ENCODE measurements at regions not wholly inside any gene's neighbourhood (a gene's known extent, or its start where the extent isn't known, plus 50 kb on each side); places are given as distances from the start of the nearest gene placed in this dataset.
A peak's percentile ranks its signal among the peaks of the same experiment; 100 is the strongest.

DNA sequence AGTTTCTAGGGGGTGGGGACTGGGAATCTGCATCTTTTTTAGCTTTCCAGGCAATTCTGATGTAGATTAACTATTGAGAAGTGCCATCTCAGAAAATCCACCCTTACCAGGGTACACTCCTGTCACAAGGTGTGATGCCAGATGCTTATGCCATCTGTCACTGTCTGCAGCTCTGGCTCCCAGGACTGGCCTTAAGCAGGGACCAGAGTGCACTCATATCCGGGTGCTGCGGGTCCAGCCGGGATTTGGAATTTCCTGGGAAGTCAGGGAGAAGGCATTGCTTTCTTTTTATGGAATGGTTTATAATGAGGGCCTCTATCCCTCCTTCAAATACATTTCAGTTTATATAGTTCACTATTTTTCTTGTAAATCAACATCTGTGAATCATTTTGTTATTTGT, 92.6 kb downstream of the TMEM174 start:
- Mint-ChIP-seq H3K27ac (no peak overlapping the region), H3K27me3 (peaks cover 37% of the 10 kb centered on the region), H3K4me1 (no peaks in the 10 kb centered on the region), H3K36me3 (no peaks in the 10 kb centered on the region), H3K9me3 (no peaks in the 10 kb centered on the region), H3K4me3 (no peak overlapping the region)
- DNase-seq = no peak

DNA sequence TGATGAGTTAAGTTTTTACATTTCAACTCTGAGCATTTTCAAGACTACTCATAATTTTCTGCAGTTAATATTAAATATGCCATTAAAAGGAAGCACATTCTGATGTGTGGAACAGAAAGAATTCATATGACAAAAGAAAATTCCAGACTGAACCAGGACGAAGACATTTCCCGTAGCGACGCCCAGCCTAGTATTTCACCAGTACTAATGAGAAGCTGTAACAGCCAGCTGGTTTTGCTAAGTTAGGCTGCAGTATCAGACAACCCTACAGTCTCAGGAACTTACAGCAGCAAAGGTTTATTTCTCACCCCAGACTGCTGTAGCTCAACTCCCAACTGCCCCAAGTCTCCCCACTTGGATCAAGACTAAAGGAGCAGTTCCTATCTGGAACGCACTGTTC, 91.6 kb downstream of the TMEM174 start:
- peaks cover 36% of the 10 kb centered on the region for H3K27me3 Mint-ChIP-seq
- no peaks in the 10 kb centered on the region for H3K9me3 Mint-ChIP-seq
- H3K4me3 Mint-ChIP-seq = no peak overlapping the region

DNA sequence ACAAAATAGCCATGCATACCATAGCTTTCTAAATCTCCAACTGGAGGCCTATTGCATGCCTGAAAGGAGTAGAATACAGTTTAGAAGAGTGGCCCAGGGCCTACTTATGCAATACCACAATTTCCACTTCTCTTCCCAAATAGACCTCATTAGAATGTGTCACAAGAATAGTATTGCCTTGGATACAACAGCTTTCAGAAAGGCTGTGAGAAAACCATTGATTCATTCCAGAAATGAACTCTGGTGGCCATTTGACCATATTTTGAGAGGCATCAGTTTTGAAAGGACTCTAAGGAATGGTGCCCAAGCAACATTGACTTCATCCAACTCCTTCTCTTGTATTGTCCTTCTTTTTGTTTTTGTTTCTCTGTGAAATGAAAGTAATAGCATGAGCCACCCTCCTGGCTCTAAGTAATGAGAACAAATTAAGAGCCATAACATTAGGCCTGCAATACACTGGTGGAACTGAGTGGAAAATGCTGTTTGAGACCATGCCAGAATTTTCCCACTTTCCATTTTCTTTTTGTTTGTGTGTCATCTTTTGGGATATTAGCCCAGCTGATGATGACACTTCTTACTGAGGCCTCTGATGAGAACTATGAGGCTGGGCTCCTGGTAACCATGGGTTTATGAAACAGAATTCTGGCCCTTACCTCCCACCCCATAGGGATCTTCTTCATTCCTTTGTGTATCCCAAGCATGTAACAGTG, 90.2 kb downstream of the TMEM174 start:
- peaks cover 48% of the 10 kb centered on the region for H3K27me3 Mint-ChIP-seq

More for the DNA sequence above, 91.6 kb downstream of the TMEM174 start:
- DNase-seq = no peak
- Mint-ChIP-seq H3K36me3 (no peaks in the 10 kb centered on the region), H3K4me1 (no peaks in the 10 kb centered on the region), H3K27ac (no peak overlapping the region)

DNA sequence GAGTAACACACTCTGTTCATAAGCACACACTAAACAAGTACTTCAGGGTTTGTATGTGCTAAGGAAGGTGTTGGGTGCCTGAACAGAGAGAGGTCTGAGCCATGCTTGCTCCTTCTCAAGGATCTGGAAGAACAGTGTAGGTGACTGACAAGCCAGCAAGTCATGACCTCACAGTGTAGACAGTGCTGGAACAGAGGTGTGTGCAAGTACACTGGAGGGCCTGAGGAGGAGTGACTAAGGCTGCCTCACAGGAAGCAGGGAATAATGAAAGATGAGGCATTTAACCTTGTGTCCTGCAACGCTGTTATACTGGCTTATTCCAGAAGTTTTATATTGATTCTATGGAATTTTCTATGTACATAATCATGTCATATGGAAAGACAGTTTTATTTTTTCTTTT, 83.9 kb downstream of the TMEM174 start:
- peaks cover 2% of the 10 kb centered on the region for H3K9me3 Mint-ChIP-seq
- H3K27ac Mint-ChIP-seq = no peak overlapping the region
- no peak overlapping the region for H3K4me3 Mint-ChIP-seq
- no peaks in the 10 kb centered on the region for H3K4me1 Mint-ChIP-seq
- DNase-seq = no peak
- peaks cover 48% of the 10 kb centered on the region for H3K27me3 Mint-ChIP-seq
- H3K36me3 Mint-ChIP-seq = no peaks in the 10 kb centered on the region

More for the DNA sequence above, 90.2 kb downstream of the TMEM174 start:
- no peaks in the 10 kb centered on the region for H3K9me3 Mint-ChIP-seq
- no peaks in the 10 kb centered on the region for H3K4me1 Mint-ChIP-seq
- H3K27ac Mint-ChIP-seq = no peak overlapping the region
- no peaks in the 10 kb centered on the region for H3K36me3 Mint-ChIP-seq
- DNase-seq = no peak
- H3K4me3 Mint-ChIP-seq = no peak overlapping the region

DNA sequence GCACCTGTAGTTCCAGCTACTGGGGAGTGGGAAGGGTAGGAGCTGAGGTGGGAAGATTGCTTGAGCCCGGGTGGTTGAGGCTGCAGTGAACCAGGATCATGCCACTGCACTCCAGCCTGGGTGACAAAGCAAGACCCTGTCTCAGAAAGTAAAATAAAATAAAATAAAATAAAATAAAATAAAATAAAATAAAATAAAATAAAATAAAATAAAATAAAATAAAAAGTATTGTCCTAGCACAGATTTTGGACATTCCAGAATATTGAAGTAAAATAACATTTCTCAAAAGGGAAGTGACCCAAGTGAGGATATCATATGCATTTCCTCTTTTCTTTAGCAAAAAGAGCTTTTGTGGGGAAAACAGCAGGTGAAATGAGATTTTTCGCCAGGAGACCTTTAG, 83.5 kb downstream of the TMEM174 start:
- H3K4me3 Mint-ChIP-seq = no peak overlapping the region
- H3K27ac Mint-ChIP-seq = no peak overlapping the region
- no peaks in the 10 kb centered on the region for H3K36me3 Mint-ChIP-seq
- no peak for DNase-seq
- H3K27me3 Mint-ChIP-seq = peaks cover 46% of the 10 kb centered on the region
- H3K9me3 Mint-ChIP-seq = peaks cover 2% of the 10 kb centered on the region
- H3K4me1 Mint-ChIP-seq = no peaks in the 10 kb centered on the region

DNA sequence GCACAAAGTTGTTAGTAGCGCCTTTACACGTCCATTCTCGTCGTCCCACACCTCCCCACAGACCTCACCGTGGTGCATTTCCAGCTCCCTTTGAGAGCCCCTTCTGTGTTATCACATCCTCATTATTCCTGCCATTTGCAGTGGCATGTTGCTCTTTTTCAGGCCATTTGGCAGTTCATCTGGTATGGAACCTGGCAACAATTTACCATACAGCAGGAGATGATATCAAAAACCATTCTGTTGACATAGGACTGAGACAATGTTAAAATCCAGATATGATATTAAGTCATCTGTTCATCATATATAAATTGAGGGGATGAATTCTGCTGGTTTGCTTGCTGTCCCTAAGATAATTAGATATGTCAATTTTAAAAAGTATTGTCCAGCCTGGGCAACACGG, 83.0 kb downstream of the TMEM174 start:
- Mint-ChIP-seq H3K36me3 (no peaks in the 10 kb centered on the region), H3K9me3 (peaks cover 2% of the 10 kb centered on the region), H3K4me3 (no peak overlapping the region), H3K27ac (no peak overlapping the region), H3K27me3 (peaks cover 45% of the 10 kb centered on the region), H3K4me1 (no peaks in the 10 kb centered on the region)
- no peak for DNase-seq

DNA sequence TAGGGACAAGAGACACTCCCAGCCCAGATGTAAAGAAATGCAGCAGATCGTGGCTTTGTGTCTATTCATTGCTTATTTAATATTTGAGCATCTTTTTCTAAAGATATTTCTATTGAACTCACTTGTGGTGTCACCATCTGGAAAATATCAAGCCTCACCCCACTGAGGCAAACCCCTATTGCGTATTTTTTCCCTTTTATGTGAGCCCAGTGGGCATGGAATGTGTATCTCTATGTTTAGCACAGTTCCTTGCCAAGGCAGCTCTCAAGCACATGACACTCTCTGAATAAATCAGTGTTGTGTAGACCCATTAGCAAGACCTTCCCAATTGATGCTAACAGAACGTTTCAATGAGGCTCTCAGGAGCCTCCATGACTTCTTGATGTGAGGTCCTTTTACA, 81.6 kb downstream of the TMEM174 start:
- no peaks in the 10 kb centered on the region for H3K36me3 Mint-ChIP-seq
- no peak overlapping the region for H3K4me3 Mint-ChIP-seq
- H3K27me3 Mint-ChIP-seq = peaks cover 52% of the 10 kb centered on the region
- H3K27ac Mint-ChIP-seq = no peak overlapping the region
- H3K4me1 Mint-ChIP-seq = no peaks in the 10 kb centered on the region
- peaks cover 2% of the 10 kb centered on the region for H3K9me3 Mint-ChIP-seq
- no peak for DNase-seq

DNA sequence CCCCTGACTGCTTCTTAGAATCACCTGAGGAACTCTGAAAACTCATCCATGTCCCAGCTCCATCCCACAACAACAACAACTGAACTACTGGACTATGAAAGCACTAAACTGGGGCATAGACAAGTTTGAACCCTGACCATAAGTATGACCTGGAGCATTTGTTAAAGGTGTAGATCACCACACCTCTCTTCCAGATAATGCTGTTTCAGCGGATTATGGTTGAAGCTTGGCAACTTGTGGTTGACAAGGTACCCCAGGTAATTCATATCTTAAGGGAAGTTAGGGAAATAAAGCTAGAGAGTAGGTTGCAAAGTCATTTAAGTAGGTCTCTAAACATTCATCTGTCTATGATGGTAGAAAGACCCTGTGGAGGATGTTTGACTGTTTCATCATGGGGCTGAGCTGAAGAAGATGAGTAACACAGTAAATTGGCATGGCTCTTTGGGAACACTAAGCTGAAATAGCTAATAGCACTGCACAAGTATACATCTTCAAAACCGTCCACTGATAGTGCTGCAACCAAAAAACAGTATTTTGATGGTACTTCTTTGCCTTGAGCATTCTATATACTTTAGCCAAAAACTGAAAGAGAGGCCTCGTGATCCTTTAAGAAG, 80.2 kb downstream of the TMEM174 start:
- Mint-ChIP-seq H3K4me1 (no peaks in the 10 kb centered on the region), H3K36me3 (no peaks in the 10 kb centered on the region), H3K27me3 (peaks cover 44% of the 10 kb centered on the region), H3K4me3 (no peak overlapping the region), H3K27ac (no peak overlapping the region), H3K9me3 (peaks cover 2% of the 10 kb centered on the region)
- no peak for DNase-seq

DNA sequence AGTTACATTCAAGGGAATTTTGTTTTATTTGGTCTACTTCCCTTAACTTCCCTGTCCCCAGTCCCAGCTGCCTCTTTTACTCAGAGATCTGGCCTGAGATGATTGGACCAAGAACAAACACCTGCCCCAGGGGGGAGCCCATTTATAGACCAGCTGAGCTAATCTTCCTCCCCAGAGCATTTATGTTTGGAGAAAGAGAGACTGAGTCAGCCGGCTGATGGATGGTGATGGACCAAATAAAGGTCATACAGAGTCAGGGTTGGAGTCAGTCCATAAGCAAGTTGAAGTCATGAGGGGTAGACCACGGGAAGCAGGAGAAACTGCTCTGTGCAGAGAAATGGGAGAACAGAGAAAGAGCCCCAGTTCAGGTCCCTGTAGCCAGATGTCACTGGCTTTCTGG, 77.7 kb downstream of the TMEM174 start:
- Mint-ChIP-seq H3K27me3 (peaks cover 58% of the 10 kb centered on the region), H3K27ac (no peak overlapping the region), H3K4me1 (peaks cover 2% of the 10 kb centered on the region), H3K9me3 (no peaks in the 10 kb centered on the region), H3K4me3 (no peak overlapping the region), H3K36me3 (no peaks in the 10 kb centered on the region)
- no peak for DNase-seq

DNA sequence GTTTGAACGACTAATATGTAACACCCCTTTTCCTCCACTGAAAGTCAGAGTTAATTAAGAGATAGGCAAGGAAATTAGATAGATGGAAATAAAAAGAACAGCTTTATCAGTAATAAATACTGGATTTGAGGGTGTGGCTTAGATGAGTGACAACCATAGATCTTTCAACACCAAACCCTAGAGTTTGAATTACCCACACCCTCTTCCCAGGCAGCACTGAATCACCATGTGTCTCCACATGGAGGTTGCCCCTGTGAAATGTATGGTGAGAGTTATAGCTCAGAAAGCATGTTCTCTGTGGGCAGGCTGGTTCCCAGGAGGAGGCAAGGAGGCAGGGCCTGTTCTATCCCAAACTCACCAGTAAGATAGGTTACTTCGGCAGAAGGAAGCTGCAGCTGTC, 69.7 kb downstream of the TMEM174 start:
- Mint-ChIP-seq H3K9me3 (no peaks in the 10 kb centered on the region), H3K27me3 (peaks cover 39% of the 10 kb centered on the region), H3K4me1 (peaks cover 2% of the 10 kb centered on the region), H3K27ac (no peak overlapping the region), H3K4me3 (no peak overlapping the region), H3K36me3 (no peaks in the 10 kb centered on the region)
- DNase-seq = no peak

DNA sequence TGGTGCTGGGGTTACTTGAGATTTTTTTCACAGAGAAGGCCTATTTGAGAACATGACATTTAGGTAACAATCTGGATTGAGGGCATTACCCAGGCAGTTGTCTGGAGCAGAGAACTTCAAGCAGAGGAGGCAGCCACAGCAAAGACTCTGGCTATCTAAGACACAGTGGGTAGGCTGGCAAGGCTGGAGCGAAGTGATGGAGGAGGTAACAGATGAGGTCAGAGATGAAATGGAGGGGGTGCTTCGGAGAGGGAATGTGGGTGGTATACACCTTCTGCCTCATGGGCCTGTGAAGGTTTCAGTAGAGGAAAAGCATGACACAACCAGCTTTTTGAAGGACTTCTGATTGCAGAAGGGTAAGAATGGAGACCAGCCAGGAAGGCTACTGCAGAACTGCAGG, 65.9 kb downstream of the TMEM174 start:
- no peaks in the 10 kb centered on the region for H3K4me1 Mint-ChIP-seq
- no peaks in the 10 kb centered on the region for H3K36me3 Mint-ChIP-seq
- no peak overlapping the region for H3K4me3 Mint-ChIP-seq
- DNase-seq = no peak
- no peaks in the 10 kb centered on the region for H3K9me3 Mint-ChIP-seq
- H3K27me3 Mint-ChIP-seq = peaks cover 50% of the 10 kb centered on the region
- H3K27ac Mint-ChIP-seq = no peak overlapping the region

DNA sequence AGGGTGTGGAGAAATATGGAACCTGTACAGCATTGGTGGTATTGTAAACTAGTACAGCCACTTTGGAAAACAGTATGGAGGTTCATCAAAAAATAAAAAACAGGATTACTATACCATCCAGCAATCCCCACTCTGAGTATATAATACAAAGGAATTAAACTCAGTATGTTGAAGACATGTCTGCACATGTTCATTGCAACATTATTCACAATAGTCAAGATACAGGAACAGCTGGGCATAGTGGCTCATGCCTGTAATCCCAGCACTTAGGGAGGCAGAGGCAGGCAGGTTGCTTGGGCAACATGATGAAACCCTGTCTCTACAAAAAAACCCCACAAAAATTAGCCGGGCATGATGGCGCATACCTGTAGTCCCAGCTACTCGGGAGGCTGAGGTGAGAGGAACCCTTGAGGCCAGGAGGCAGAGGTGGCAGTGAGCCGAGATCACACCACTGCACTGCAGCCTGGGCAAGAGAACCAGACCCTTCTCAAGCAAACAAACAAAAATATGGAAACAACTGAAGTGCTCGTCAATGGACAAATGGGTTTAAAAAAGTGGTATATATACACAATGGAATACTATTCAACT, 63.6 kb downstream of the TMEM174 start:
- Mint-ChIP-seq H3K4me1 (peaks cover 15% of the 10 kb centered on the region), H3K27me3 (peaks cover 59% of the 10 kb centered on the region), H3K36me3 (no peaks in the 10 kb centered on the region), H3K9me3 (no peaks in the 10 kb centered on the region), H3K4me3 (no peak overlapping the region), H3K27ac (no peak overlapping the region)
- DNase-seq = no peak

DNA sequence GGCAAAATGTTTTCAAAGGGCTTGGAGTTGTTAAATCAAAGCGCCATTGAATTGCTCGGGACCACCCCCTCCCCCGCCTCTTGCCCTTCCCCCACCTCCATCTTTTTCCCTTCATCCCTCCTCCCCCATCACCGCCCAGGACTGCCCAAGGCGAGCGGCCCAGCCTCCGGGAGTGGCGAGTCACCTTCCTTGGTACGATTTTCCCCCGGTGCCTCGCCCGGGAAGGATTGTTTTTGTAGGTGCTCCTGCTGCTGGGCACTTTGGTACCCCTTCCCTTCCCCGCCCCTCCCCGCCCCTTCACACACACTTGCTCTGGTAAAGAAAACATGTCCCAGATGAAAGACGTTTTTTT, 61.2 kb downstream of the TMEM174 start:
- H3K36me3 Mint-ChIP-seq = no peaks in the 10 kb centered on the region
- peaks cover 24% of the 10 kb centered on the region for H3K4me1 Mint-ChIP-seq
- no peak overlapping the region for H3K27ac Mint-ChIP-seq
- no peaks in the 10 kb centered on the region for H3K9me3 Mint-ChIP-seq
- peak overlapping the region; percentile 47 for H3K4me3 Mint-ChIP-seq
- DNase-seq = no peak
- H3K27me3 Mint-ChIP-seq = peaks cover 83% of the 10 kb centered on the region

DNA sequence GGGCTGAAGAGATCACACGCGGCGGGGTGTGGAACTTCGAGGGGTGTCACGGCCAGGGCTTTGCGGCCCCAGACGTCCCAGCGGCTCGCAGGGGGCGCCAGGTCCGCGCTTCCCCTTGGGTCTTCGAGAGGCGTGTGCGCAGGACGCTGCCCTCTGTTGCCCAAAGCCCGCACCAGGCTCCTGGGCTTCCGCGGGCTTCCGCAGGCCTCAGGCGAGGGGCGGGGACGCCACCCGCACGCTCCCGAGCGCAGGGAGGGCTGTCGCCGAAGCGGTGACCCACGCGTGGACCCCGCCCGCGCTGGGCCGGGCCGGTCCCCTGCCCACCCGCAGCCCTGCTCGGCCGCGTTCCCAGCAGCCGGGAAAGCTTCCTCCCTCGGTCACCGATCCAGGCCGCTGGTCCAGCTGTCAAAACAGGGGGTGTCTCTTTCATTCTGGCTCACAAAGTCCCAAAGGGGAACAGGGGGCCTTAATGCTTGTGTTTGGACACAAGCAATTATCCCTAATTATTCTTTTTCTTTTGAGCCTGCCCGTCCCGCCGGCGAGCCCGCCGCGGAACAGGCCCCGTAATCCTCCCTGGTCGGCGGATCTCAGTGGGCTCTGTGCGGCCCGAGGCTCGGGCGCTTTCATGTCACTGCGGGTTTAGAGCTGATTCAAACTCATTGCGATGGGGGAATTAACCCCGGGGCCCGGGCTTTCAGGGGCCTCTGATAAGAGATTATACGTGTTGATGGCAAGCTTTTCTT, 60.6 kb downstream of the TMEM174 start:
- peaks cover 87% of the 10 kb centered on the region for H3K27me3 Mint-ChIP-seq
- DNase-seq = peak; percentile 13

DNA sequence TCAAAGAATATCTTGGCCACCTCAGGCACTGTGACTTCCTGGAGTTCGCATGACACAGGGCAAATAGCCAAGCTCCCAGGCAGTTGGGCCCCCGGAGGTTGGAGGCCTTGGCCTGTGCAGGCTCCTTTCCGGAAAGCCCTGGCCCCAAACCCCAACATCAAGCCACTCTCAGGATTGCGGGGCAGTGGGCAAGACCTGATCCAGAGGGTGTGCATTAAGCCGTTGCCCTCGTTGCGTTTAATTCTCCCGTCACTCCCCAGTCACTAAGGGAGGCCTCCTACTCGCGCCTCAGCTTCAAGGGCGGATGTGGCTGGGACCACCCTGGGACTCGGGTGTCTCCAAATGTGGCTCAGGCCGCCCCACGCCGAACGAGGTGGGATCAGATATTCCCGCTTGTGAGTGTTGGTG, 60.1 kb downstream of the TMEM174 start:
- H3K4me3 Mint-ChIP-seq = peak overlapping the region; percentile 40
- no peak for DNase-seq
- no peaks in the 10 kb centered on the region for H3K36me3 Mint-ChIP-seq
- peaks cover 24% of the 10 kb centered on the region for H3K4me1 Mint-ChIP-seq
- peaks cover 93% of the 10 kb centered on the region for H3K27me3 Mint-ChIP-seq
- H3K9me3 Mint-ChIP-seq = no peaks in the 10 kb centered on the region
- H3K27ac Mint-ChIP-seq = no peak overlapping the region

More for the DNA sequence above, 60.6 kb downstream of the TMEM174 start:
- Mint-ChIP-seq H3K36me3 (no peaks in the 10 kb centered on the region), H3K4me3 (peak overlapping the region; percentile 47), H3K4me1 (peaks cover 24% of the 10 kb centered on the region), H3K9me3 (no peaks in the 10 kb centered on the region), H3K27ac (no peak overlapping the region)

Data from activated naive CD8-positive, alpha-beta T cell treated with anti-CD3 and anti-CD28 coated beads for 36 hours (primary cell).